Peyer's patch (tissue), 4 donors: ENCODE measurements at regions not wholly inside any gene's neighbourhood (a gene's known extent, or its start where the extent isn't known, plus 50 kb on each side); places are given as distances from the start of the nearest gene placed in this dataset.

Experiments used
- CTCF ChIP-seq, 6 experiments: fragments of 450-650 bp in 4 of 6; fragments of 200-600 bp in 2 of 6; sonication (generic) in 1 of 6; IDR thresholded peaks; one replicate each; pipeline ENCODE4 v1.5.1; 2017 to 2019; ENCODE audit warnings: antibody characterized with exemption in 6 of 6, mild to moderate bottlenecking in 3 of 6, moderate library complexity in 1 of 6
- POLR2A ChIP-seq, 2 donors: fragments of 450-650 bp; IDR thresholded peaks; one replicate each; pipeline ENCODE4 v1.5.1; 2017; ENCODE audit warnings: antibody characterized with exemption in 2 of 2, mild to moderate bottlenecking in 2 of 2, moderate library complexity in 2 of 2

DNA sequence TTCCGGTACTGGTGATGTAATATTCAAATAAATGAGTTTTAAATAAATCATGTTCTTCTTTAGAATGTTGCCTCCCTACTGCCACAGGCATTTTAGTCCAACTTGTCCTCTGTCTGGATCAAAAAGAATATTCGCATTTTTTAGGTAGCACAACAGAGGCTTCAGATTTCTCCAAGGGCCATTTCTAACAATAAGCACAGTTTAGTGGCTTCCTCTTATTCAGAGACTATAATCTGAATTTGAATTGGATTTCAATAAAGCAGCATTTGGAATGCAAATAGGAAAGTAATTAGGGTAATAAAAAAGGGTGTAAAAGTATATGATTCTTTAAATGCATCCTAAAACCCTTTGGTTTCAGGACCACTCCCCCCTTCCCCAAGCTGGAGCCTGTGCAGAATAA, 167.9 kb upstream of the GLRA2 start:
- TF ChIP-seq CTCF (IDR thresholded peaks at IDR 0.05) (no peak), POLR2A (IDR thresholded peaks at IDR 0.05) (no peak)
